HG03521 (cell line): ENCODE measurements at regions not wholly inside any gene's neighbourhood (a gene's known extent, or its start where the extent isn't known, plus 50 kb on each side); places are given as distances from the start of the nearest gene placed in this dataset.

Source experiments
- ATAC-seq: cut with Tn5 transposase; IDR thresholded peaks from one replicate; pipeline ENCODE4 v1.9.1; 2021; ENCODE audit warnings: mild to moderate bottlenecking, moderate library complexity; ENCODE audit not compliant: unreplicated experiment

DNA sequence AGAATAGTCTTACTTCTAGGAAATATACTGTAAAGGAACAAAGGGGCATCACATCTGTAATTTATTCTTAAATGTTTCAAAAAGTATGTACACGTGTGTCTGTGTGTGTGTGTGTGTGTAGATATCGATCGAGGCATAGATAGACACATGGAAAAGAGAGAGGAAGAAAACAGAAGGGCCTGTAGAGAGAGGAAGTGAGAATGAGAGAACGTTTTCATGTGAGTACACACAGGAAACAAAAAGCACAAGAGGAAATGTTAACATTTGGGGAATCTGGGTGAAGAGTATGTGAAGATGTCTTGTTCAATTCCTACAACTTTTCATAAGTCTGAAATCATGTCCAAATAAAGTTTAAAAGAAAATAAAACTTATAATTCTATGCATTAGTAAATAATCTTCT is 286.5 kb upstream of the SORCS1 start:
- no peak for ATAC-seq

DNA sequence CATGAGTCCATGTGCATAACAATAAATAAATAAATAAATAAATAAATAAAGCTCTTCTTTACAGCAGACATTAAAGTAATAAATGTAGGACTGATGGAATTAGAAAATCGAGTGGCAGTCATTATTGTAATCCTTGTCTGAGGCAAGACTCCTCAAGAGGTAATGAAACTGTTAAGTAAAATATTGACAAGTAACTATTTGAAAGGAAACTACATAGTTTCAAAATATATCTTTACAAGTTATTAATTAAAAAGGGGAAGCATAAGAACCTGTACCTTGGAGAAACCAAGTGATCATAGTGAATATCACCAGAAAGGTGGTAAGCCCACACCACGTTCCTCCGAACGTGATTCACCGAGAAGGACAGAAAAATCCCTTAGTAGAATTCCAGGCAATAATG is 285.6 kb upstream of the SORCS1 start:
- no peak for ATAC-seq

GRCh38 chr10:107444443-107444842 is 279.9 kb upstream of the SORCS1 start:
- no peak for ATAC-seq

DNA sequence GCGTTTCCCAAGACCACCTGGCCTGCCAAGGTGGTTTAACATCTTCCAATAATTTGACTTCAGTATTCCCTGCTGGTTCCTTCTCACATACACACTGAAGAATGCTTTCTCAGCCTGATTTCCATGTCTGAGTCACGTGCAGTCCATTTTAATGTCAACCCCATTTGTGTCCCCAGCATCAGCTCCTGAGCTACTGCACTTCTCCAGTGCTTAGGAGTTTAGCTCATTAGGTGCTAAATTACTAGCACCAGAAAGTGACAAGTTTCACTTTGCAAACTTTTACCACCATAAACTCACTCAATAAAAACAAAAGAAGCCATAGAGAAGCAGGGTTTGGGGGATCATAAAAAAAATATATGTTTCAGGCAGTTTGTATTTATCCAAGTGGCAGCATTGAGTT is 279.3 kb upstream of the SORCS1 start:
- no peak for ATAC-seq

DNA sequence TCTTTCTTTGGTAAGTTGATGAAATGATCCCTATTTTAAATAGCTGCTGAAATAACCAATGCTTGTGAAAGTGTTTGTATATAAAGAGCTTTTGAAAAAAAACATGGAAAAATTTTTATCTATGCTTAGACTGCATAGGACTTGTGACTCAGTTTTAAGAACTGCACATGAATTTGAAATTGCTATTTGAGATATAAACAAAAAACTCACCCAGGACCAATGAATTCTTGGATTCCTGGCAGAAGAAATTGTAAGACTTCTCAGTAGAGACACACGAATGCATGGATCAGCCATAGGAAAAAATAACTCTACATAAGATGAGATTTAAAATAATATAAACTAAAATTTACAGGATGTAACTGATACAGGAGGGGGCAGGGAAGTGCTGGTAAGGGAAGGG is 278.8 kb upstream of the SORCS1 start:
- no peak for ATAC-seq

DNA sequence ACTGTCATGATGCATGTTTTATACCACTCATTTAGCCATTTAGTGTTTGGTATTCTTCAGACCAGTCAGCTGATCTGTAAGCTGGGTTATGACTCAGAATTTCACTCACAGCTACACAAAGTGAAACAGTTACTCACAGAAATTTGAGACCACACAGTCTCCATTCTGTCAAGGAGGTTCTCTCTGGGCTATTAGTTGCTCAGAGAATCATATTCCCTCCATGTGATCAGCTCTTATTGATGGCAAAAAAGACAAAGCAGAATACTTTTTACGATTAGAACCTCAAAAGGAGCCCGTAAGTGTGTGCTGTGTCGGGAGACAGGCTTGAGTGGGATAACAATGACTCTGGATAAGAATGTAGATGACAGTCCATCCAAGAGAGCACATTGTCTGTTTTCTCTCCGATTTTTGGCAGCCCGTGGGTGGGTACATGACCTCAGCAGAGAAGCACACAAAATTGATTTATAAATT is 277.6 kb upstream of the SORCS1 start:
- peak; percentile 82 for ATAC-seq

- ATAC-seq = no peak
Observed at GRCh38 chr10:107440741-107441140, 276.2 kb upstream of the SORCS1 start.

- ATAC-seq = no peak
Observed at GRCh38 chr10:107437921-107438320, 273.4 kb upstream of the SORCS1 start.

GRCh38 chr10:107436568-107436967 is 272.1 kb upstream of the SORCS1 start:
- no peak for ATAC-seq

DNA sequence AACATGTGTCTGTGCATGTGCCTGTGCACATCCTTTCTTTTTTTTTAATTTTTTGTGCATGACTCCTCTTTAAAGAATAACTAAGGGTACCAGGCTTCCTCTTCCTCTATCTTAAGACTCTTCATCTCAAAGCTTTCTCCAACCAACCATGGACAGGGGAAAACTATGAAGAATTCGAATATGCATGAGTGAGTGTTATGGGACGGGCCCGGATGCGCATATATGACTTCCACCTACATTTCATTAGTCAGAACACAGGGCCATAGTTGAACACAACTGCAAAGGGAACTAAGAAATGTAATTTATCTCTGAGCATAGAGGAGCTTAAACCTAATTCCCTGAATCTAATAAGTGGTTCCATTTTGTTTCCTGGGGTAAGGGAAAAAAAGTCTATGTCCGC is 270.3 kb upstream of the SORCS1 start:
- ATAC-seq = no peak

DNA sequence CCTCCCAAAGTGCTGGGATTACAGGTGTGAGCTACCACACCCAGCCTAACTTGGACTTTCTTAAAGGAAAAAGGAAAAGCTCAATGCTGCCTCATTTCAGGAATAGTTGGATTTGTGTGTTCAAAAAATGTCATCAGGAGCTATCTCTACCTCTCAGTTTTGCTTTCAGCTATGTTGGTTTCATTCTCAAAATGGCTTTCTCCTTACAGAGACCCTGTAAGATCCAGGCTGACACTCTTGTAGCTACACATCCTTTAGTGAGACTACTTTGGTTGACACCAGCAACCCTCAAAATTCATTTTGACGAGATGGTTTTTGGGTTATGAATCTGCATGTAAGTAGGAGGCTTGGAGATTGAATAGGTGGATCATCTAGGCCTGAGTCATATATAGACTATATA is 269.7 kb upstream of the SORCS1 start:
- no peak for ATAC-seq

DNA sequence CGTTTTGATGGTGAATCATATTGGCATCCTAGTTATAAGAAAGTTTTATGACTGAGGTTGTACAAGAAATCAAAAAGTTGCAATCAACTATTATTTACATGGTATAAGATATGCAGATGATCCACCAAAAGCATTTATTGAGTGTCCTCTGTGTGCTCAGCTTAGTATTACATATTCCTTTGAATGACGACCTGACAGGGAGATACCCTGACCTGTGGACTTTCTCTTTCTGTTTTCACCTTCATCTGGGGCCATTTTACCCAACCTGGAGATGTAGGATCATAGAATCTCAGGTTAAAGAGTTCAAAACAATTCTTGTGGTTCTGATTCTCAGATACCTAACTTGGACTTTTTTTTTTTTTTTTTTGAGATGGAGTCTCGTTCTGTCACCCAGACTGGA is 269.1 kb upstream of the SORCS1 start:
- no peak for ATAC-seq

DNA sequence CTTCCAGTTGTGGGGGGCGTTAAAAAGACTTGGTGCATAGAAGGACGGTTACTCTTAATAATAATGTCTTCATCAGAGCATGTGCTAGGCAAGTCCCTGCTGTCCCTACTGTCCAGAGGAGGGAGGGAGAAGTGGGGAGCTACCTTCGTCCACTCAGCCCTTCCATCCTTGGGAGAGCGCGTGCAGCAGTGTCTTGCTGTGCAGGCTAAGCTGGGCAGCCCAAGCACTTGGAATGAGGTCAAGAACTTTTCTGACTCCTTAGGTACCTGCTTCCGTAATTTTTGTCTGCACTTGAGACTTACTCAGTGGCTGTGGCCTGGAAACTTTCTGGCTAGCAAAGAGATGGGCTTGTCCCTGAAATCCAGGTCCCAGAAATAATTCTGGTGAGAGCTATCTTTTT is 265.9 kb upstream of the SORCS1 start:
- no peak for ATAC-seq

DNA sequence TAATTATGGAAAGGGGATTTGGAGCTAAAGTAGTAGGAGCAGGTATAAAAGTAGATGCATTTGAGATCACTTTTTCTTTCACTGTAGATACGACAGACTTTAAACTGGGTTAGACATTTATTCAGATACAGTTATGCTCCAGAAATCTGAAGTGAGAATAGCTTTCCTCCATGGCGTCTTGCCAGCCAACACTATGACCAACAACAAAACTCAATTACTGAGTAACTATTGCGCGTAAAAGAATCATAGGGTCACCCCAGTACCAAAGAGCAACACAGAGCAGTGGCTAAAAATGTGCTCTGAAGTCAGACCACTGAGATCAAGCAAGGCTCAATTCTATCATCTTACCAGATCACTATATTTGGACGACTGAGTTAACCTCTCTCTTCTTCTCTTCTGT is 262.5 kb upstream of the SORCS1 start:
- ATAC-seq = no peak

DNA sequence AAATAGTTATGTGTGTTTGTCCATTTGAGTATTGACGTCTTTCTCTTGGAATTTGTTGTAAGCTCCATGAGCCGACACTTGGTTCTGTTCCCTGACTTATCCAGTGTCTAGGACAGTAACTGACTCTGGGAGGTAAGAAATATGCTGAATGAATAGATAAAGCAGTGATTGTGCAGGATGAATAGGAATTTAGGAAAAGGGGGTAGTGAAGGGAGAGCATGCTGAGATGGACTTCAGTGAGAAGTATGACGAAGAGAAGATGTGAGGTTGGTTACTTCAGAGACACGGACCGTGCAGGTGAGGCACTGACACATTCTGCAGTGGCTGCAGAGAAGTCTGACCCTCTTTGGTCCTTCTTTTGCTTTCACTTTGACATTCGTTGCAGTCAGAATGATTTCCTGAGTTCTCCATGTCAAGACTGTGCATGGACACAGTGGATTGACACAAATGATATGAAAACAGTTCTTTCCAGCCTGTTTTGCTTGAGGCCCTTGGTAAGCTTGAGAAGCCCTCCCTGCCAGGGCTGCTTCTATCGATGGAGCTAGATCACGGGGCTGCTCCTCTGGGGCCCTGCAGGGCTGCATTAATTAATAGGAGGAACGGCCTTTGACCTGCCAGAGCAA is 261.5 kb upstream of the SORCS1 start:
- no peak for ATAC-seq

DNA sequence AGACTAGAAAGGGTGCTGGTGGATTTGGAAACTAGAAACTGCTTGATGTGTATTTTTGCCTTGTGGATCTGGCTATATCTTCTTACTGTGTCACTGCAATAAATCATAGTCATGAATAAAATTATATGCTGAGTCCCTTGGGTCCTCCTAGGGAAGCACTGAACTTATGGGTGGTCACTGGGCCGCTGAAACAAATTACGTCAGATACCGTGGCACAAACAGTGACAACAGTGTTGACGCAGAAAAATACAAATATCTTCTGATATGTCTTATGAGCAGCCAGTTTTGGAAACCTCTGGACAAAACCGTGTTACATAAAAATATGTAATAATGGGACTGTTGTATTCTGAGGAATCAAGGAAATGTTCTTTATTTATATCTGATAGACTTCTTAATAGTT is 260.1 kb upstream of the SORCS1 start:
- ATAC-seq = no peak

DNA sequence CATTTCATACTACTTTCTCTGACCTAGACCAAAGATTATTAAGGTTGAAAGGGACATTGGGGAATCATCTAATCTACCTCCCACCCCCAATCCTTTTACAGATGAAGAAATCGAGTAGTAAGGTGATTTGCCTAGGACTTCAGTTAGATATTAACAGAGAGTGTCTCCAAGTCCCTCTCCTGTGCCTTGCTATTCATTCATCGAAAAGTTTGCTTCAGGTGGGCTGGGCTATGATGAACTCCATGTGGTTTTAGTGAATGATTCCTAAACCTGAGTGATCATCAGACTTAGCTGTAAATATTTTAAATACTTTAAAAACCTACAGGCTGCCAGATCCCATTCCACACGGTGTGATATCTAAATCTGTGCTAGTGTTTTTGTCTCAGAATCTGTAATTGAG is 259.4 kb upstream of the SORCS1 start:
- ATAC-seq = no peak

DNA sequence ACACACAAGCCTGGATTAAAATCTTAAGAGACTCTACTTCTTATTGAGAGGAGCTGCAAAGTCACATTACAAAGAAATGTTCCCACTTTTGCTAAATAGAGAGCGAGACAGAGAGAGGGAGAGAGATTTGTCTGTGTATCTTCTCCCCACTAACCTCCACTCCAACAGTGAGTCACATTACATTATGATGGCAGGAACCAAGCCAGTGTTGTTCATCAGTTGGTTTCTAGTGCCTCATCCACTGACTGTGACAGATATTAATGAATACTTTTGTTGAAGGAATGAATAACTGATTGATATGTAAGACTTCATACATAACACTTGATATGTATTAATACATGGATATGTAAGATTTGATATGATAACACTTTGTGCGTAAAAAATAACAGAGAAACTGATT is 258.2 kb upstream of the SORCS1 start:
- ATAC-seq = no peak

DNA sequence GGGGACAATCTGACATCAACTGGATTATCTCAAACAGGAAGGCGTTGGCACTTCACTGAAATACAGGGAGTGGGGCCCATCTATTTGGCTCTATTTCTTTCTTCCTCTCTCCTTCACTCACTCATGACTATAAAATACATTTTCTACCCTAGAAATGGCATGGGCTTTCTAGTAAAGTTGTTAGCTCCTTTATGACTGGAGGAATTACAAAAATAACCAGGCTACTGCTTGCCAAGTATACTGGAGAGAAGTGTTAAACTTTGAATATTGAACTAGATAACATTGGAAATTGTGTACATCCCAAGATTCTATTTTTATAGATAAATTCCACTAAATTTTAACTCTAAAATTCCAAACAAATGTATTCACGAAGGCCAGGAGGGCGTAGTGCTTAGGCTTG is 255.7 kb upstream of the SORCS1 start:
- no peak for ATAC-seq

DNA sequence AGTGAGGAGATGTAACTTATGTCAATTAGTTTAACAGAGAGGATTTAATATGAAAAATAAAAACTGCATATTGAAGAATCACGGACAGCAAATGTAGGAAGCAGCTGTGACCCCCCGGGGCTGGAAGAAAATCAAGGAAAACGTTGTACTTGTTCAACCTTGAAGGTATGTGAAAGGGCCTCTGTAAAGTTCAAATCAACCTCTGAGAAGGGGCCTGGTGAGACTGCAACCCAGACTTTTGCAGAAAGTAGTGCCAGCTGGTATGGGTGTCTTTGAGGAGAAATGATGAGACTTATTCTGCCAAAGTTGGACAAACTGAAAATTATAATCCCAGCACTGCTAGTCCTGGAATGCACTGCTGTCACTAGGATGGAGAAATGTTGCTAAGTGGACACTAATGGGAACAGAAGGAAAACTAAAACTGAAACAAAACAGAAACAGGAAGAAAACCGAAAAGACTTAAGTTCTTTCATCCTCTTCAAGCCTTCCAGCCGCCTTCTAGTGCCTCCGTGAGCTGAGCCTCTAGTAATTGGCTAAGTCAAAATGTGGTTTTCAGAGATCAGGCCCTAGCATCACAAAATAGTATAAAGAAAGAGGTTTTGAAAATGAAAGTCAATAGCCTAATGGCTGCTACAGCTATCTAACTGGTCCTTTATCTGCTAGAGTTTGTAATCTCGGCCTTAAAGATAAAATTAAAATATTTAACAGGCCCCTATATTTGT is 253.7 kb upstream of the SORCS1 start:
- ATAC-seq = no peak

GRCh38 chr10:107417446-107417845 is 252.9 kb upstream of the SORCS1 start:
- ATAC-seq = no peak

DNA sequence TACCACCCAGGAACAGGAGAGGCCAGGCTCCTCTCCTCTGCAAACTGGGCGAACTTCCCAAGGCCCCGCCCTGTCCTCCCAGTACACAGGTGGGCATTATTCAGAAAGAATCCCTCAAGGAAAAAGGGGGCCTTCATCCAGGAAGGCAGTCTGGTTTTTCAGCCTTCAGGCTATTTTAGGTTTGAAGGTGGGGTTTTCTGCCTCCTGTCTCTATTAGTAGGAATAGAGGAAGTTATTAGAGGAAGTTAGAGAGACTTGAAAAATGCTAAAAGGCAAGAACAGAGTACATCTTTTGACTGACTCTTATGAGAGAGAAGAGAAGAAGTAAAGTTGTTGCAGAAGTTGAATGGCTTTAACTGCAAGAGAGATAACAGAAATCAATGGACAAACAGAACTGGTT is 250.9 kb upstream of the SORCS1 start:
- ATAC-seq = no peak

DNA sequence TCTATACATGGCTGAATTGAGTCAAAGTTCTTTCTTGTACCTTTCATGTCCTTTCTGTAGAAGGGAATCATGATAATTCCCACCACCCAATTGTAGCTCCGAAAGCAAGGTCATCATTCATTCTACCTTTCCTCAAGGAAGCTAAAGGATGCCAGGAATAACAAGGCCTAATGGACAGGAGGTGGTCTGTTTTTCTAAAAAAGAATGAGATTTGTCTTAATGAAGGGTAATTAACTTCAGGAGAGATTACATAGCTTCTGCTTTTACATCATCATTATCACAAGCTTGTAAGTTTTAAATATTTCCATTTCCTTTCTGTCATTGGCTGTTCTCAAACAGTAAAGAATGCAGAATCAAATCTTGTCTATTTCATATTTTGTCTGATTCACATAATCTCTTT is 249.5 kb upstream of the SORCS1 start:
- no peak for ATAC-seq
